ENCODE measurements at regions not wholly inside any gene's neighbourhood (a gene's known extent, or its start where the extent isn't known, plus 50 kb on each side); places are given as distances from the start of the nearest gene placed in this dataset.

- DNase-seq = no peak
These were observed 221.0 kb upstream of the IGF1R start for GRCh38 chr15:98427321-98427720.

DNA sequence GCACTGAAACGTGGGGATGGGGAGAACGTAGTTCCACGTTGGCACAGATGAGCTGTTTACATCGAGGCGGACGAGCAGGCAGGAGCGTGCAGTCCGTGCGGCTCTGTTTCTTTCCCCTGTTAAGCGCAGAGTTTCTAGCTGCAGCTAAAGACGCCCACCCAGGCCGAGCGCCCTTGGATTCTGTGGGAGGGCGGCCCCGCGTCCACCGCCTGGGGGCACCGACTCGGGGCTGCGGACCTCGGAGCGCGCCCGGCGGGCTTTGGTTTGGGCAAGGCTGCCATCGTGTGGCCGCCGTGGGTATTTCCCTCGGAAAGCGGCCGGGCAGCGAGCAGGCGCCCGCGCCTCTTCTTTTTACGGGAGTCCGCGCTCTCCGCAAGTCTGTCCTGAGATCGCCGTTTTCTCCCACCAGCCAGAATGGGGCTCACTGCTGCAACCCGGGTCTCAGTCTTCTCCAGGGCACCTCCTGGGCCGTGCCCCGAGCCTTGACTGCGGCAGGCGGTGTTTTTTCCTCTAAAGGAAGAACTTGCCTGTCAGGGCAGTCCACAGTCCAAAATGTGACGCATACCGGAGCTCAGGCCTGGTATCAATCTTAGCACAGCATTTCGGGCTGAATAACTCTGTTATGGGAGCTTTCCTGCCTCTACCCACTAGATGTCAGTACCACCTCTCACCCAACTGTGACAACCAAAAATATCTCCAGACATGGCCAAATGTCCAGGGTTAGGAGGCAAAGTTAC lies 219.9 kb upstream of the IGF1R start:
- DNase-seq = peak; percentile 40

DNA sequence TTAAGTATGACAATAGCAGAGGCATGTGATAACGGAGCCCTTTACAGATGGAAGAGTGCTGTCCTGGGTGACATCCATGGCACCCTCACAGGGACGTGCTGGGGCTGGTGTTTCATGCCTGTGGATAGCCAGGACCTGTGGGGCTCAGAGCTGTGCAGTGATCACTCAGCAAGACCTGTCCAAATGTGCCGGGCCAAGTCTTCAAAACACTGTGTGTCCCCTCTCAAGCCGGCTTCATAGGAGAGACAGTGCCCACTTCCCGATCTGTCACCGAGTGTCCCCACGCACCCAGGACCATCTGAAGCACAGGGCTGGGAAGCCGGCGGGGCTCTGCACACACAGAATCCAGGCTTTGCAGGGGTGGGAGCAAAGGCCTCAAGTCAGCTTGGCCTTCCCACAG lies 217.2 kb upstream of the IGF1R start:
- no peak for DNase-seq

DNA sequence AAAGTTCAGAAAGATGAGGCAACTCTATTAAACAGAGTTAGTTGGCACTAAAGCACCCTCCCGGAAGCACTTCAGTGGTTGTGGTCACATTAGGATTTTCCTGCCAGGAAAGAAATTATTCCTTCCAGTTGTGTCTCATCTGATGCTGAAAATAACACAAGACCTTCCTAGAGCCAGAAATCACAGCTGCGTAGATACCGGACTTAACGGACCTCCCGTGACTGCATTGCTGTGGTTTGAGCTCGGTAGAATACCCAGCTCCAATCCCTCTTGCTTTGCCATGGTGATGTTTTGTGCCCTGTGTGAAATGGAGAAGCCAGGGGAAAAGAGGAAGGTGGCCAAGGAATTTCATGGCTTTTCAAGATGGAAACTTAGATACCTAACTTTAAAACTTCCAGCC lies 215.0 kb upstream of the IGF1R start:
- no peak for DNase-seq

DNA sequence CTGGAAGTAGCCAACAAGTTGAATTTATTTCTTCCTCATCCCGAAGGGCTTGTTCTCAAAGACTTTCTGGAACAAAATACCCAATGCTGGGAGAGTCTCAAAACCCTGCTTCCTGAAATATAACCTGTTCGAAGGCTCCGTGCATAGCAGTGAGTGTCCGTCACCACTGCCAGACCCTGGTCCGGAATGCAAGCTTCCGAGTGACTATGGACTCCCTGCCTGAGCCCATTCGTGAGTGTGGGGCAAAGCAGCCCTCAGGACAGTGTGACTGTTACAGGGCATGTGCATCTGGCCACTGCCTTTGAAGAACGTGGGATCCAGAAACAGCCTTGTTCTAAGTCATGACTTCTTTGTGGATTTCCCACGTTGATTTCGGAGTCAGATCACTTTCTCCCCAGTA lies 214.5 kb upstream of the IGF1R start:
- DNase-seq = no peak

DNA sequence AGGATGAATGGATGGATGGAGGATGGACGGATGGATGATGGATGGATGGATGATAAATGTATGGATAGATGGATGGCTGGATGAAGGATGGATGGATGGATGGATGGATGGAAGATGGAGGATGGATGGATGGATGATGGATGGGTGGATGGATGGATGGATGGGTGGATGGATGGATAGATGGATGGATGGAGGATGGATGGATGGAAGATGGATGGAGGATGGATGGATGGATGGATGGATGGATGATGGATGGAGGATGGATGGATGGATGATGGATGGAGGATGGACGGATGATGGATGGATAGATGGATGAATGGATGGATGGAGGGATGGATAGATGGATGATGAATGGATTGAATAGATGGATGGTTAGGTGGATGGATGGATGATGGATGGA lies 210.6 kb upstream of the IGF1R start:
- DNase-seq = no peak

- no peak for DNase-seq
These were observed 210.0 kb upstream of the IGF1R start for GRCh38 chr15:98438326-98438725.

DNA sequence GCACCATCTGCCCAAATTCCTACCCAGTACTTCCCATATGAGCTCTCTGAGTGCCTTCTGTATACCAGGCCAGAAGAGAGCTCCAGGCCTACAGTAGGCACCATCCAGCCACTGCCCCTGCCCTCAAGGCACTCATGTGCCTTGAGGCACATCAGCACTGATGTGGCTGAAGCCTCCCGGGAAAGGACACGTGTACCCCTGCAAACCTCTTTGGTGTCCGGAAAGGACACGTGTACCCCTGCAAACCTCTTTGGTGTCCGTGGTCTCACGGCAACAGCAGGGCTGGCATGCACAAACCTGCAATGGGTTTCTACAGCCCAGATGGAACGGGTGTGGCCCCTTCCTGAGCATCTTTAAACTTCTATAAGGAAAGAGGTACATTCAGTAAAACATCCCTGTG lies 209.4 kb upstream of the IGF1R start:
- no peak for DNase-seq

DNA sequence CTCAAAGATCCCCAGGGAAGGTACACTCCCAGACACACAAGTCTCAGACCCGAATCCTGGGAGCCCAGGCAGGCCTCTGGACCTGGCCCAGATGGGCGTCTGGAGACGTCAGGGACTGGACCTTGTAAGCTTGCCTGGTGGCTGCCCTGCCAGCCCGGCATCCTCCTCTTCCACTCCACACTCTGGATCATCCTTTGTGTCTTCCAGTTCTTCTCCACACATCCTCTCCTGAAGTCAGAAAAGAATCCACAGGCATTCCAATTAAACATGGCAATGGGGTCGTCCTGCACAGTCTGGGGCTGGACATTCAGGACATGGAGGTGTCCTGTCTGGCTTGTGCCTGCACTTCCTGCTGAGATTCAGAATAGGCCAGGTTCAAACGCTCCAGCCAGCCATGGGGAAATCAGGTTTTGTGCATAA lies 208.8 kb upstream of the IGF1R start:
- DNase-seq = no peak

- no peak for DNase-seq
These were observed 207.4 kb upstream of the IGF1R start for GRCh38 chr15:98440917-98441316.

- no peak for DNase-seq
These were observed 206.7 kb upstream of the IGF1R start for GRCh38 chr15:98441599-98441998.

DNA sequence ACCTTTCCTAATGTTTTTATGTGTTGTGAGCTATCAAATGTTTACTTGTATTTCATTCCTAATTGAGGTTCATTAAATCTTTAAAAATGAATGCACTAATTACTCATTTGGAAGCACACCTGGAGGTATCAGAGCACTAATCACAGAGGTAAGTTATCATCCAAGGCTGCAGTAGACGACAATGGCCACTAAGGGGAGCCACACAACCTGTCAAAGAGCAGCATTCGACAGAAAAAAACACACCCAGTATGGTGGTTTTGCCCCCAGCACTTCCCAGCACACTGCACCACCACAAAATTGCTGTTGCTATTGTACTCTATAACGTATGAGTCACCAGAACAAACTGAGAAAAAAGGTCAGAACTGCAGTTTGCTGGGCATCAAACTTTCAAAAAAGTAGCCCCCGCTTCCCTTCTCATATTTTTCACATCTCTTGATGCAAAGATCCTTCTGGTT lies 205.9 kb upstream of the IGF1R start:
- peak; percentile 13 to 36 for DNase-seq

DNA sequence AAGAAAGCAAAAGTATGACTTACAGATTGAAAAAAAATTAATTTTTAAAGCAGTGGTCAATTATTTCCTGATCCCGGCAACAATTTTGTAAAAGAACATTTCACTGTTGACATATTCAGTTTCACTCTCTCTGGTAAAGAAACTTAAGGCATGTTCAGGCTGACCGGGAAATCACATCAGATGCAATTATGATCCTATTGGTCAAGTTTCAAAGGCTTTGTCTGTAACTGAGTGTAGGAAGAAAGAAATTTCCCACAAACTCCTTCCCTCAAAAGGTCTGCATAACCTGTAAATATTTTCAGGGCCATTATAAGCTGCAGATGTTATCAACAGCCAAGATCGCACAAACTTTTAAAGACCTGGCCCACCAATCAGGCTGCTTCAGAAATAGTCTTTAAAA lies 205.4 kb upstream of the IGF1R start:
- DNase-seq = no peak

GRCh38 chr15:98443526-98443925 lies 204.8 kb upstream of the IGF1R start:
- DNase-seq = no peak

DNA sequence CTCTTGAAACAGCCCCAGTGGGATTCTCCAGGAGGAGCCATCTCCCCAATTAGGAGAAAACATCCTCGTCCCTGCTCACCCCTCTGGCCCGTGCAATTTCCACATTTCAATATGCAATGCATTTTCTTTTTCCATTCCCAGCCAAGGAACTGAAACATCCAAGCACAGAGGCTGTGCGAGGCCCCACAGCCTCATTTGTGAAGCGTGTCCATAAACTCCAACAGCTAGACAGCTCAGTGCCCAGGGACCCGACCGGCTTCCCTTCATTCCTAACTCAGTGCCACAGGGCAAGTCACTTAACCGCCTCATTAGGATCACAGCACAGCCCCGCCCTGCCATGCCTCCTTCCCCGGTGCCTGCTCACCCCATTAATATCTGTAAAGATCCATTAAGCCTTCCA lies 204.2 kb upstream of the IGF1R start:
- no peak for DNase-seq

GRCh38 chr15:98445315-98445714 lies 203.0 kb upstream of the IGF1R start:
- DNase-seq = no peak

GRCh38 chr15:98446083-98446482 lies 202.3 kb upstream of the IGF1R start:
- DNase-seq = no peak

- no peak for DNase-seq
These were observed 201.3 kb upstream of the IGF1R start for GRCh38 chr15:98447069-98447468.

DNA sequence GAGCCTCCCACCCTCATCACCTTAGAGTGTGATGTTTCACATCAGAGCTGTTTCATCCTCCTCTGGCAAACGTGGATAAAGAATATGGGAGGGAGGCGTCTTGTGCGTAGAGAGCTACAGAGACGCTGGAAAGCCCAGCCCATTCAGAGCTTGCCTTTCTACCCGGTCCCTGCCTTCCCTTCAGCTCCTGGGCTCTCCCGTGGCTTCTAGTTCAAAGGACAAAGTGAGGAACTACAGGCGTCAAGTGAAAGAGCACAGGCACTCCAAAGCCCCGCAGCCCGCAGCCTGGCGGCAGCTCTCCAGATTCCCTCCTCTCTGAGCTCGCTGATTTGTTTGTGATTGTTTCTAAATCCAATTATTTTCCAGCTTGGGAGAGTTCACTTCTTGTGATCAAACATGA lies 197.1 kb upstream of the IGF1R start:
- DNase-seq = no peak

- no peak for DNase-seq
These were observed 196.1 kb upstream of the IGF1R start for GRCh38 chr15:98452238-98452637.

DNA sequence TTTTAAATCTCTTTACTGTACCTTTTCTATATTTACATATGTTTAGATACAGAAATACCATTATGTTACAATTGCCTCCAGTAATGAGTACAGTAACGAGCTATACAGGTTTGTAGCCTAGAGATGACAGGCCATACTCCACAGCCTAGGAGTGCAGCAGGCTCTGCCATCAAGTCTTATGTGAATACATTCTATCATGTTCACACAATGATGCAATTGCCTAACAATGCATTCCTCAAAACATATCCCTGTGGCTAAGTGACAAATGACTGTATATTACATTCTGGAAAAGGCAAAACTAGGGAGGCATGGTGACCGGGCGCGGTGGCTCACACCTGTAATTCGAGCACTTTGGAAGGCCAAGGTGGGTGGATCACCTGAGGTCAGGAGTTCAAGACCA lies 192.4 kb upstream of the IGF1R start:
- DNase-seq = no peak

- DNase-seq = no peak
These were observed 171.8 kb upstream of the IGF1R start for GRCh38 chr15:98476559-98476958.

DNA sequence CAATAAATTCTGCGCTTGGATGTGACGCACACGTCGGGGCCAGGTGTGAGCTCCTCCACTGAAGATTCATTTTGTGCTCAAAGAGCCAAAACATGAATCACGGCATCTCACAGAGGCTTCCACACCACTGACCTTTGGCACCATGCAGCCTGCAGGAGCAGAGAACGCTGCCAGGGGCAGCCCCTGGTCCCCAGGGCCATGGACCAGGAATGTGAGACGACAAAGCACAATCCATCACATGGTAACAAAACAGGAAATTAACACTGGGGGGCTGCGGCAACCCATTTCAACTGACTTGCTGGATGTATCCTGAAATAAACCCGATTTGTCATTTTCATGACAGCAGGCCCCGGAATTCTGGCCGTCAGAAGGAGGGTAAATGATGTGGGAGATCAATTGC lies 167.5 kb upstream of the IGF1R start:
- no peak for DNase-seq

DNA sequence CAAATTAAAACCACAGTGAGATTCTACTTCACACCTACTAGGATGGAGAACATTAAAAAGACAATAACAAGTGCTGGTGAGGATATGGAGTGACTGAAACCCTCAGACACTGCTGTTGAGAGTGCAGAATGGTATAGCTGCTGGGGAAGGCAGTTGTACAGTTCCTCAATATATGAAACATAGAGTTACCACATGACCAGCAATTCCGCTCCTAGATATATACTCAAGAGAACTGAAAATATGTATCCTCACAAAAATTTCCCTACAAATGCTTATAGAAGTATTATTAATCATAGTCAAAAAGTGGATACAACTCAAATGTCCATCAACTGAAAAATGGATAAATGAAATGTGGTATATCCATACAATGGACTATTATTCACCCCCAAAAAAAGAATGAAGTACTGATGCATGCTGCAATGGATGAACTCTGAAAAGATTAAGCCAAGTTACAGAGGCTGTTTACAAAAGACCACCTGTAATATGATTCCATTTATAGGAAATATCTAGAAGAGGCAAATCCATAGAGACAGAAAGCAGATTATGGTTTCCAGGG lies 164.7 kb upstream of the IGF1R start:
- no peak for DNase-seq

DNA sequence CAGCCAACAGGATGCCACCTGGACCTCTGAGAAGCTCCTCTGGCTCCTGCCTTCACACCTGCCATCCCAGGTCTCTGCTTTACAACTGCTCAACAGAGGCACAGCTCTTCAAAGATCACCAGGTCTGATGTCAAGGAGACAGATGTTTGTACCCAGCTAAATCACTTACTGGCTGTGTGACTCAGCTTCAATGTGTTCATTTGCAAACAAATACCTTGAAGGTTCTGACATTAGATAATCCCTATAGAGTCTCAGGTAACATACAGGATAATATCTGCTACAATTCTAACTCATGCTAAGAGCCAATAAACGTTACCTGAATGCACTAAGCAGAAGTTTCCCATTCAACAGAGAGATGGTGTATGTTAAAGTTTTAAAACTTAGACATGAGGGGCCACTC lies 163.4 kb upstream of the IGF1R start:
- DNase-seq = no peak
